Left ventricle myocardium inferior (tissue), 1 donor: ENCODE measurements at regions not wholly inside any gene's neighbourhood (a gene's known extent, or its start where the extent isn't known, plus 50 kb on each side); places are given as distances from the start of the nearest gene placed in this dataset.

Experiments
- DNase-seq: peaks from one replicate; pipeline ENCODE4 v3.0.0-alpha.2; 2020
- H3K27ac ChIP-seq: fragments of 200-600 bp; replicated peaks from 2 replicates; pipeline ENCODE4 v1.8.0; 2021
- H3K27me3 ChIP-seq: fragments of 200-600 bp; 2 replicates; pipeline ENCODE4 v1.8.0; 2021; ENCODE audit warnings: low read depth
- H3K36me3 ChIP-seq: fragments of 200-600 bp; 2 replicates; pipeline ENCODE4 v1.8.0; 2021
- H3K4me1 ChIP-seq: fragments of 200-600 bp; 2 replicates; pipeline ENCODE4 v1.8.0; 2021
- H3K4me3 ChIP-seq: fragments of 200-600 bp; 2 replicates; pipeline ENCODE4 v1.8.0; 2021; ENCODE audit warnings: mild to moderate bottlenecking, moderate library complexity
- H3K9me3 ChIP-seq: fragments of 200-600 bp; replicated peaks from 2 replicates; pipeline ENCODE4 v1.8.0; 2021
- CTCF ChIP-seq: fragments of 200-600 bp; IDR thresholded peaks from 2 replicates; pipeline ENCODE4 v1.8.0; 2021; ENCODE audit warnings: antibody characterized with exemption, mild to moderate bottlenecking, borderline replicate concordance
- intact Hi-C: fragments of 100-400 bp; cut with micrococcal nuclease; formaldehyde crosslinking; loops from one replicate; pipeline ENCODE4 v1.11.0; 2022
- donor health status: DM: no; HTN: yes; CAD: no; lungs with severe emphysema.

- no peak overlapping the region for H3K27ac ChIP-seq
- H3K4me3 ChIP-seq: no peak overlapping the region
- TF ChIP-seq CTCF: no peak
- H3K27me3 ChIP-seq: no peaks in the 10 kb centered on the region
- no peaks in the 10 kb centered on the region for H3K4me1 ChIP-seq
- DNase-seq: no peak
- no peaks in the 10 kb centered on the region for H3K9me3 ChIP-seq
- intact Hi-C loops: no loop called here
- H3K36me3 ChIP-seq: no peaks in the 10 kb centered on the region
Observed at GRCh38 chr3:40913641-40914040, 285.7 kb upstream of the CTNNB1 start.

GRCh38 chr3:40914475-40914874 is 284.8 kb upstream of the CTNNB1 start:
- Histone ChIP-seq H3K36me3 (no peaks in the 10 kb centered on the region), H3K9me3 (no peaks in the 10 kb centered on the region), H3K27ac (no peak overlapping the region), H3K4me1 (no peaks in the 10 kb centered on the region), H3K27me3 (no peaks in the 10 kb centered on the region), H3K4me3 (no peak overlapping the region)
- no peak for DNase-seq
- no peak for TF ChIP-seq CTCF
- intact Hi-C loops: no loop called here

- intact Hi-C loops: no loop called here
- Histone ChIP-seq H3K36me3 (no peaks in the 10 kb centered on the region), H3K4me1 (no peaks in the 10 kb centered on the region), H3K9me3 (no peaks in the 10 kb centered on the region), H3K27me3 (no peaks in the 10 kb centered on the region), H3K4me3 (no peak overlapping the region), H3K27ac (no peak overlapping the region)
- no peak for TF ChIP-seq CTCF
- DNase-seq: no peak
Observed at GRCh38 chr3:40915346-40915865, 283.9 kb upstream of the CTNNB1 start.

GRCh38 chr3:40920041-40920440 is 279.3 kb upstream of the CTNNB1 start:
- Histone ChIP-seq H3K27me3 (no peaks in the 10 kb centered on the region), H3K4me3 (no peak overlapping the region), H3K27ac (no peak overlapping the region), H3K9me3 (no peaks in the 10 kb centered on the region), H3K4me1 (no peaks in the 10 kb centered on the region), H3K36me3 (no peaks in the 10 kb centered on the region)
- intact Hi-C loops: no loop called here
- DNase-seq: no peak
- TF ChIP-seq CTCF: no peak

GRCh38 chr3:40921251-40921650 is 278.1 kb upstream of the CTNNB1 start:
- Histone ChIP-seq H3K36me3 (no peaks in the 10 kb centered on the region), H3K9me3 (no peaks in the 10 kb centered on the region), H3K27me3 (no peaks in the 10 kb centered on the region), H3K27ac (no peak overlapping the region), H3K4me1 (no peaks in the 10 kb centered on the region), H3K4me3 (no peak overlapping the region)
- no peak for TF ChIP-seq CTCF
- no peak for DNase-seq
- intact Hi-C loops: no loop called here

GRCh38 chr3:40923143-40923542 is 276.2 kb upstream of the CTNNB1 start:
- no peak for TF ChIP-seq CTCF
- intact Hi-C loops: no loop called here

More at GRCh38 chr3:40923143-40923542, 276.2 kb upstream of the CTNNB1 start:
- no peaks in the 10 kb centered on the region for H3K36me3 ChIP-seq
- no peaks in the 10 kb centered on the region for H3K9me3 ChIP-seq
- no peaks in the 10 kb centered on the region for H3K4me1 ChIP-seq
- H3K27me3 ChIP-seq: no peaks in the 10 kb centered on the region
- no peak for DNase-seq
- H3K27ac ChIP-seq: no peak overlapping the region
- no peak overlapping the region for H3K4me3 ChIP-seq
